Neural cell (in vitro differentiated cells): ENCODE measurements at regions not wholly inside any gene's neighbourhood (a gene's known extent, or its start where the extent isn't known, plus 50 kb on each side); places are given as distances from the start of the nearest gene placed in this dataset.

Source experiments
- H2AFZ ChIP-seq: fragments of 200-600, 300-800 bp; sonication (generic), shearing (Covaris generic); 2 replicates; pipeline ENCODE4 v1.6.0; 2014; ENCODE audit warnings: low read depth, mild to moderate bottlenecking, antibody characterized with exemption, low read length, moderate library complexity
- H3F3A ChIP-seq: fragments of 200-600 bp; shearing (Covaris generic); 2 replicates; pipeline ENCODE4 v1.6.1; 2016; ENCODE audit warnings: mild to moderate bottlenecking, moderate library complexity, mixed read lengths, antibody characterized with exemption, low read length; ENCODE audit not compliant: insufficient read depth, poor library complexity, severe bottlenecking
- H3K27ac ChIP-seq: fragments of 200-600, 300-800 bp; sonication (generic), shearing (Covaris generic); 2 replicates; pipeline ENCODE4 v1.5.1; 2014; ENCODE audit warnings: mild to moderate bottlenecking, low read length, moderate library complexity
- H3K27me3 ChIP-seq: fragments of 300-800, 200-600 bp; sonication (generic), shearing (Covaris generic); 2 replicates; pipeline ENCODE4 v1.6.0; 2014; ENCODE audit warnings: mild to moderate bottlenecking, low read depth, low read length, moderate library complexity; ENCODE audit not compliant: insufficient read depth
- H3K36me3 ChIP-seq: fragments of 300-800, 200-600 bp; sonication (generic), shearing (Covaris generic); 2 replicates; pipeline ENCODE4 v1.5.1; 2014; ENCODE audit warnings: mild to moderate bottlenecking, antibody characterized with exemption, low read length, moderate library complexity; ENCODE audit not compliant: insufficient read depth
- H3K4me2 ChIP-seq: fragments of 300-800, 200-600 bp; sonication (generic), shearing (Covaris generic); 2 replicates; pipeline ENCODE4 v1.6.0; 2014; ENCODE audit warnings: mild to moderate bottlenecking, low read length
- H3K4me3 ChIP-seq: fragments of 300-800, 200-600 bp; sonication (generic), shearing (Covaris generic); 2 replicates; pipeline ENCODE4 v1.5.1; 2014; ENCODE audit warnings: mild to moderate bottlenecking, low read length, moderate library complexity
- H3K79me2 ChIP-seq: fragments of 200-600 bp; shearing (Covaris generic); replicated peaks from 2 replicates; pipeline ENCODE4 v1.6.0; 2014; ENCODE audit warnings: mild to moderate bottlenecking, low read length, moderate library complexity; ENCODE audit not compliant: insufficient read depth
- H3K9ac ChIP-seq: fragments of 300-800, 200-600 bp; sonication (generic), shearing (Covaris generic); 2 replicates; pipeline ENCODE4 v1.6.1; 2016; ENCODE audit warnings: mild to moderate bottlenecking, low read length, mixed read lengths
- H3K9me2 ChIP-seq: fragments of 200-600 bp; shearing (Covaris generic); 2 replicates; pipeline ENCODE4 v1.6.1; 2016; ENCODE audit warnings: mild to moderate bottlenecking, low read length, mixed read lengths; ENCODE audit not compliant: insufficient read depth
- H3K9me3 ChIP-seq: fragments of 200-600, 300-800 bp; sonication (generic), shearing (Covaris generic); 2 replicates; pipeline ENCODE4 v1.6.1; 2016; ENCODE audit warnings: mild to moderate bottlenecking, mixed run types, low read length, moderate library complexity, mixed read lengths
- H4K20me1 ChIP-seq: fragments of 200-600 bp; shearing (Covaris generic); 2 replicates; pipeline ENCODE4 v1.6.1; 2016; ENCODE audit warnings: mild to moderate bottlenecking, mixed run types; ENCODE audit not compliant: insufficient read depth
- EP300 ChIP-seq: fragments of 450-650 bp; conservative IDR thresholded peaks from 2 replicates; pipeline ENCODE4 v1.6.1; 2014; ENCODE audit warnings: antibody characterized with exemption, mild to moderate bottlenecking, moderate library complexity; ENCODE audit not compliant: poor library complexity, severe bottlenecking
- EZH2 ChIP-seq: fragments of 200-600, 300-800 bp; shearing (Covaris generic), sonication (generic); IDR thresholded peaks from 2 replicates; pipeline ENCODE4 v1.6.1; 2014; ENCODE audit warnings: antibody characterized with exemption, low read length, borderline replicate concordance, mild to moderate bottlenecking; ENCODE audit not compliant: insufficient read depth, poor library complexity, severe bottlenecking
- MXI1 ChIP-seq: fragments of 450-650 bp; conservative IDR thresholded peaks from 2 replicates; pipeline ENCODE4 v1.6.1; 2014; ENCODE audit warnings: antibody characterized with exemption, mild to moderate bottlenecking; ENCODE audit not compliant: poor library complexity, severe bottlenecking
- POLR2AphosphoS5 ChIP-seq: IDR thresholded peaks from 2 replicates; pipeline ENCODE4 v1.6.1; 2012
- RAD21 ChIP-seq: fragments of 450-650 bp; conservative IDR thresholded peaks from 2 replicates; pipeline ENCODE4 v1.6.1; 2014; ENCODE audit warnings: antibody characterized with exemption, mild to moderate bottlenecking, moderate library complexity
- SMC3 ChIP-seq: fragments of 450-650 bp; conservative IDR thresholded peaks from 2 replicates; pipeline ENCODE4 v1.6.1; 2014; ENCODE audit warnings: antibody characterized with exemption, mild to moderate bottlenecking, moderate library complexity; ENCODE audit not compliant: poor library complexity
- TAF1 ChIP-seq: IDR thresholded peaks from 2 replicates; pipeline ENCODE4 v1.6.1; 2012; ENCODE audit warnings: low read depth
- TF ChIP-seq, protein P1 (sequence below): IDR thresholded peaks from 2 replicates; pipeline ENCODE4 v1.6.1; 2012; ENCODE audit warnings: borderline replicate concordance
- TF ChIP-seq, protein P2 (sequence below): fragments of 450-650 bp; IDR thresholded peaks from 2 replicates; pipeline ENCODE4 v1.5.1; 2014; ENCODE audit warnings: antibody characterized with exemption, mild to moderate bottlenecking, moderate library complexity; ENCODE audit not compliant: poor library complexity, severe bottlenecking

DNA sequence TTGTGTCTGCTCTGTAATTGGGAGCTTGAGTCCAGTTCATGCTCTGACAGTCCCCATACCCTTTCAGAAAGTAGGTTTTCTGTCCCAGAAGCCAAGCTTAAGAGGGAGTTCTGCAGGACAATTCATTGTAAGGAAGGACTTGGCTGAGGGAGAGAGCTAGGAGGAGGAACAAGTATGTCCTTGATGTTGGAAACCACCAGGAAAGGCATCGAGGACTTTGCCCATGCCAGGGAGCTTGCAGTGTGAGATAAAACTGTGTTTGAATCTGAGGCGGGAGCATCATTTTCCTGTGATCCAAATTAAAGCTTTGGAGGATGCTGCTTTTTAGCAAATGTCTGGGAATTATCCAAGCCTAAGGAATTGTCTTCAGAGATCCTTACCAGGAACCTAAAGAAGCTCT lies 175.3 kb downstream of the EMP1 start:
- Histone ChIP-seq H3K9me2 (no peaks in the 10 kb centered on the region), H3F3A (no peaks in the 10 kb centered on the region), H3K36me3 (no peaks in the 10 kb centered on the region), H3K27ac (no peak overlapping the region), H4K20me1 (no peaks in the 10 kb centered on the region), H3K27me3 (peaks cover 6% of the 10 kb centered on the region), H3K9ac (no peak overlapping the region), H2AFZ (no peak overlapping the region), H3K4me2 (no peak overlapping the region), H3K4me3 (no peak overlapping the region), H3K79me2 (no peaks in the 10 kb centered on the region), H3K9me3 (no peaks in the 10 kb centered on the region)
- TF ChIP-seq POLR2AphosphoS5, result no peak
- TF ChIP-seq TAF1, result no peak
- TF ChIP-seq SMC3, result no peak
- no peak for TF ChIP-seq MXI1
- TF ChIP-seq EZH2, result no peak
- no peak for TF ChIP-seq RAD21
- TF ChIP-seq, protein P1, sequence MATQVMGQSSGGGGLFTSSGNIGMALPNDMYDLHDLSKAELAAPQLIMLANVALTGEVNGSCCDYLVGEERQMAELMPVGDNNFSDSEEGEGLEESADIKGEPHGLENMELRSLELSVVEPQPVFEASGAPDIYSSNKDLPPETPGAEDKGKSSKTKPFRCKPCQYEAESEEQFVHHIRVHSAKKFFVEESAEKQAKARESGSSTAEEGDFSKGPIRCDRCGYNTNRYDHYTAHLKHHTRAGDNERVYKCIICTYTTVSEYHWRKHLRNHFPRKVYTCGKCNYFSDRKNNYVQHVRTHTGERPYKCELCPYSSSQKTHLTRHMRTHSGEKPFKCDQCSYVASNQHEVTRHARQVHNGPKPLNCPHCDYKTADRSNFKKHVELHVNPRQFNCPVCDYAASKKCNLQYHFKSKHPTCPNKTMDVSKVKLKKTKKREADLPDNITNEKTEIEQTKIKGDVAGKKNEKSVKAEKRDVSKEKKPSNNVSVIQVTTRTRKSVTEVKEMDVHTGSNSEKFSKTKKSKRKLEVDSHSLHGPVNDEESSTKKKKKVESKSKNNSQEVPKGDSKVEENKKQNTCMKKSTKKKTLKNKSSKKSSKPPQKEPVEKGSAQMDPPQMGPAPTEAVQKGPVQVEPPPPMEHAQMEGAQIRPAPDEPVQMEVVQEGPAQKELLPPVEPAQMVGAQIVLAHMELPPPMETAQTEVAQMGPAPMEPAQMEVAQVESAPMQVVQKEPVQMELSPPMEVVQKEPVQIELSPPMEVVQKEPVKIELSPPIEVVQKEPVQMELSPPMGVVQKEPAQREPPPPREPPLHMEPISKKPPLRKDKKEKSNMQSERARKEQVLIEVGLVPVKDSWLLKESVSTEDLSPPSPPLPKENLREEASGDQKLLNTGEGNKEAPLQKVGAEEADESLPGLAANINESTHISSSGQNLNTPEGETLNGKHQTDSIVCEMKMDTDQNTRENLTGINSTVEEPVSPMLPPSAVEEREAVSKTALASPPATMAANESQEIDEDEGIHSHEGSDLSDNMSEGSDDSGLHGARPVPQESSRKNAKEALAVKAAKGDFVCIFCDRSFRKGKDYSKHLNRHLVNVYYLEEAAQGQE, result no peak
- TF ChIP-seq, protein P2, sequence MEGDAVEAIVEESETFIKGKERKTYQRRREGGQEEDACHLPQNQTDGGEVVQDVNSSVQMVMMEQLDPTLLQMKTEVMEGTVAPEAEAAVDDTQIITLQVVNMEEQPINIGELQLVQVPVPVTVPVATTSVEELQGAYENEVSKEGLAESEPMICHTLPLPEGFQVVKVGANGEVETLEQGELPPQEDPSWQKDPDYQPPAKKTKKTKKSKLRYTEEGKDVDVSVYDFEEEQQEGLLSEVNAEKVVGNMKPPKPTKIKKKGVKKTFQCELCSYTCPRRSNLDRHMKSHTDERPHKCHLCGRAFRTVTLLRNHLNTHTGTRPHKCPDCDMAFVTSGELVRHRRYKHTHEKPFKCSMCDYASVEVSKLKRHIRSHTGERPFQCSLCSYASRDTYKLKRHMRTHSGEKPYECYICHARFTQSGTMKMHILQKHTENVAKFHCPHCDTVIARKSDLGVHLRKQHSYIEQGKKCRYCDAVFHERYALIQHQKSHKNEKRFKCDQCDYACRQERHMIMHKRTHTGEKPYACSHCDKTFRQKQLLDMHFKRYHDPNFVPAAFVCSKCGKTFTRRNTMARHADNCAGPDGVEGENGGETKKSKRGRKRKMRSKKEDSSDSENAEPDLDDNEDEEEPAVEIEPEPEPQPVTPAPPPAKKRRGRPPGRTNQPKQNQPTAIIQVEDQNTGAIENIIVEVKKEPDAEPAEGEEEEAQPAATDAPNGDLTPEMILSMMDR, result no peak
- TF ChIP-seq EP300, result no peak

DNA sequence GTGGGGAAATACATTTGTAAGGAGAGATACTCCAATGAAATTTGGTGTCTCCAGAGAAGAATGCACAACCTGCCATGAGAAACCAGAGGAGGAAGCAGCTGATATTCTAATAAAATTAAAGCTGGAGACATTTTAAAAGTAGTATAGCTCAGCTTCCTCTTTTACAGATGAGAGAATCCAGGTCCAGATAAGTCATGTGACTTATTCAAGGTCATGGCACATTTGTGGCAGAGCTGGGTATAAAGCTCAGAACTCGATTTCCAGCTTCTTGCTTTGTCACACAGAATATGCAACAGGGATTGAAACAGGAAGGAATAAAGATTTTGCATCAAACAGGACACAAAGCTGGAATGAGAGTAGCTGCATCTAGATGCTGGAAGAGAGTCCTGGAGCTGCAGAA lies 174.8 kb downstream of the EMP1 start:
- Histone ChIP-seq H3K9me3 (no peaks in the 10 kb centered on the region), H3K9ac (no peak overlapping the region), H3K4me3 (no peak overlapping the region), H3K36me3 (no peaks in the 10 kb centered on the region), H3K27me3 (peaks cover 6% of the 10 kb centered on the region), H3K79me2 (no peaks in the 10 kb centered on the region), H3K9me2 (no peaks in the 10 kb centered on the region), H2AFZ (no peak overlapping the region), H3K4me2 (no peak overlapping the region), H3F3A (no peaks in the 10 kb centered on the region), H3K27ac (no peak overlapping the region), H4K20me1 (no peaks in the 10 kb centered on the region)
- TF ChIP-seq, protein P1, result no peak
- TF ChIP-seq SMC3 (no peak), MXI1 (no peak), POLR2AphosphoS5 (no peak), EP300 (no peak), TAF1 (no peak), EZH2 (no peak), RAD21 (no peak)
- TF ChIP-seq, protein P2, result no peak
